NT2/D1 (cell line): ENCODE measurements at regions not wholly inside any gene's neighbourhood (a gene's known extent, or its start where the extent isn't known, plus 50 kb on each side); places are given as distances from the start of the nearest gene placed in this dataset.

Experiments used
- DNase-seq: peaks from one replicate; pipeline ENCODE4 v3.0.0-alpha.2; 2011; ENCODE audit warnings: low read depth, low spot score
- H3K27me3 ChIP-seq: 2 replicates; pipeline ENCODE4 v1.6.0; 2011; ENCODE audit warnings: mild to moderate bottlenecking; ENCODE audit not compliant: insufficient read length, insufficient read depth
- H3K36me3 ChIP-seq: 2 replicates; pipeline ENCODE4 v1.6.1; 2011; ENCODE audit warnings: mild to moderate bottlenecking, low read length, mixed read lengths; ENCODE audit not compliant: insufficient read depth, insufficient read length
- H3K4me1 ChIP-seq: 2 replicates; pipeline ENCODE4 v1.5.1; 2011; ENCODE audit not compliant: insufficient read depth, insufficient read length
- H3K4me3 ChIP-seq: 2 replicates; pipeline ENCODE4 v1.5.1; 2011; ENCODE audit warnings: low read depth; ENCODE audit not compliant: insufficient read length
- H3K9ac ChIP-seq: 2 replicates; pipeline ENCODE4 v1.6.0; 2011; ENCODE audit warnings: low read depth; ENCODE audit not compliant: insufficient read length
- H3K9me3 ChIP-seq: 2 replicates; pipeline ENCODE4 v1.5.1; 2011; ENCODE audit warnings: mild to moderate bottlenecking, low read length; ENCODE audit not compliant: insufficient read depth
- SUZ12 ChIP-seq: IDR thresholded peaks from 2 replicates; pipeline ENCODE4 v1.6.1; 2011; ENCODE audit not compliant: insufficient read length, insufficient read depth; ENCODE audit errors: extremely low read depth
- YY1 ChIP-seq: IDR thresholded peaks from 2 replicates; pipeline ENCODE4 v1.6.1; 2011; ENCODE audit not compliant: insufficient read length, insufficient read depth
- ZNF274 ChIP-seq: IDR thresholded peaks from 2 replicates; pipeline ENCODE4 v1.6.1; 2011; ENCODE audit warnings: mild to moderate bottlenecking, low read depth, low read length

DNA sequence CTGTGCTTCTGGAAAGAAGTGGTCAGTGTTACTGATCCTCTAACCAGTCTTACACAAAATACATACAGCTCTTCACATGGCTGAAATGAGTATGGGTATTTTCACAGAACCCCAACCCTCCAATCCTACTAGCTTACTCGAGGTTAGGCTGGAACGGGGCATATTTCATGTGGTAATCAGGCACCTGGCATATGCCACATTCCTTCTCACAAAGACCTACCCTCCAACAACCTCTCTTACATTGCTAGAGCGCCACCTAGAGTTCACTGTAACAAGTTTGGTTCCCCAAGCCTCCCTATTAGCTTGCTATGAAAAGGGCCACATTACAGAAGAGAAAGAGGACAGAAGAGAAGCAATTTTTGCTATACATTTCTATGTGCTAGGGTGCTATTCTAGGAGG, 597.3 kb downstream of the PRELID2 start:
- DNase-seq: peak; percentile 71
- no peak overlapping the region for H3K9ac ChIP-seq
- no peaks in the 10 kb centered on the region for H3K9me3 ChIP-seq
- no peaks in the 10 kb centered on the region for H3K27me3 ChIP-seq
- no peaks in the 10 kb centered on the region for H3K4me1 ChIP-seq
- TF ChIP-seq ZNF274: no peak
- no peak for TF ChIP-seq SUZ12
- no peak for TF ChIP-seq YY1
- H3K36me3 ChIP-seq: no peaks in the 10 kb centered on the region
- no peak overlapping the region for H3K4me3 ChIP-seq

DNA sequence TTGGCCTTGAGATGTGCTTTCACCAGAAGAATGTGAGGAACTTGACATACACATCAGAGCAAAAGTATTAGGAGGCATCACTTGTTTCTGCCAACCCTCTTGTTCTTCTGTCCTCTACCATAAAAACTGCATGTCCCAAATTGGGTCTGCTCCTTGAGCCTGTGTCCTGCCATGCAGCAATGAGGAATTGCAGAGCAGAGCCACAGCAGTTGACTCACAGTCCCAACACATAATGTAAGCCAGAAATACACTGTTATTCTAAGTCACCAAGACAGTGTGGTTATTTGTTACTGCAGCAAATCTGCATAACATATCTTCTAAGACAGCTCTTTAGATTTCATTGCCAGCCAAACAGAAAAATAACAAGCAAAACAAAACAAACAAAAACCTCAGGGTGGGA, 598.2 kb downstream of the PRELID2 start:
- no peak for DNase-seq
- Histone ChIP-seq H3K4me3 (no peak overlapping the region), H3K9ac (no peak overlapping the region), H3K4me1 (no peaks in the 10 kb centered on the region), H3K36me3 (no peaks in the 10 kb centered on the region), H3K9me3 (no peaks in the 10 kb centered on the region), H3K27me3 (no peaks in the 10 kb centered on the region)
- TF ChIP-seq ZNF274 (no peak), SUZ12 (no peak), YY1 (no peak)

- no peaks in the 10 kb centered on the region for H3K36me3 ChIP-seq
- TF ChIP-seq SUZ12 (no peak), ZNF274 (no peak), YY1 (no peak)
- no peak overlapping the region for H3K4me3 ChIP-seq
- no peak for DNase-seq
- no peaks in the 10 kb centered on the region for H3K27me3 ChIP-seq
- H3K9me3 ChIP-seq: no peaks in the 10 kb centered on the region
- H3K9ac ChIP-seq: no peak overlapping the region
- H3K4me1 ChIP-seq: no peaks in the 10 kb centered on the region
Observed at GRCh38 chr5:145236127-145236526, 599.0 kb downstream of the PRELID2 start.

DNA sequence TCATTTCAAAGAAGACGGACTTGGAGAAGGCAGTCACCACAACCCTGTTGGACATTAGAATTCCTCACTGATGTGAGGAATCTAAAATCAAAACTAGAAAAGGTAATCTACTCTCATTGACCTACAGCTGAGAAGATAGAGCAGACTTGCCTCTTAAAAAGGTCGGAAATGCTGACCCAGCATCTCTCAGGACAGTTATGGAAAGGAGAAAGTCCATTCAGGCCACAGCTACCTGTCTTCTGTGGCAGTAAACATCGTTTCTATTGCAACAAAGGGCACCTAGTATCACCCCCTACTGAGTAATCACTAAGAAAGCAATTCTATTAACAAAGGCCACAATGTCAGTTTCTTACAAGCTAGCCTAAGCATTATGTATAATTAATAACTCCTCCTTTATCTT, 601.7 kb downstream of the PRELID2 start:
- H3K9ac ChIP-seq: no peak overlapping the region
- no peaks in the 10 kb centered on the region for H3K27me3 ChIP-seq
- DNase-seq: no peak
- no peaks in the 10 kb centered on the region for H3K9me3 ChIP-seq
- no peaks in the 10 kb centered on the region for H3K4me1 ChIP-seq
- no peak overlapping the region for H3K4me3 ChIP-seq
- no peak for TF ChIP-seq YY1
- TF ChIP-seq SUZ12: no peak
- TF ChIP-seq ZNF274: no peak
- no peaks in the 10 kb centered on the region for H3K36me3 ChIP-seq

DNA sequence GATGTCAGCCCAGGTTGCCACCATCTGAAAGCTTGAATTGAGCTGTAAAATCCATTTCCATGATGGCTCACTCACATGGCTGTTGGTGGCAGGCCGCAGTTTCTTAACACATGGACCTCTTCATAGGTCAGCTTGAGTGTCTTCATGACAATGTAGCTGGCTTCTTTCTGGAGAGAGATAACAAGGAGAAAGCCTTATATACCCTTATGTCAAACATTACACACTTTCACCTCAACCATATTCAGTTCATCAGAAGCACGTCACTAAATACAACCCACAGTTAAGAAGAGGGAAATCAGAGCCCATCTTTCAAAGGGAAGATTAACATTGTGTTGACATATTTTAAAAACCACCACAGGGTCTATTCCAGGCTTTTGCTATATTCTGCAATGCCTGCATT, 604.4 kb downstream of the PRELID2 start:
- TF ChIP-seq ZNF274 (no peak), SUZ12 (no peak)

DNA sequence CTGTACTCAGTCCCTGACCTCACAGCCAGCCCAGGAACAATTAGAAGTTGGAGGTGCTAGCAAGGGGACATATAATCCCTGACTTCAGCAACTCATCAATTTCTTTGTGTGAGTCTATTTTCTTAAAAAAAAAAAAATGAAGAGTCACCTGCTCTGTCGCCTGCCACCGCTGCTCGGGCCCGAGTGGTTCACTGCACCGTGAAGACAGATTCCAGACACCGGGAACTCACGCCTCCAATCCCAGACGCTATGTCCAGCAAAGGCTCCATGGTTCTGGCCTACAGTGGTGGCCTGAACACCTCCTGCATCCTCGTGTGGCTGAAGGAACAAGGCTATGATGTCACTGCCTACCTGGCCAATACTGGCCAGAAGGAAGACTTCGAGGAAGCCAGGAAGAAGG, 606.6 kb downstream of the PRELID2 start:
- no peak for TF ChIP-seq YY1
- TF ChIP-seq SUZ12: no peak
- no peak for TF ChIP-seq ZNF274
- H3K4me1 ChIP-seq: no peaks in the 10 kb centered on the region
- no peaks in the 10 kb centered on the region for H3K36me3 ChIP-seq
- H3K27me3 ChIP-seq: no peaks in the 10 kb centered on the region
- no peak overlapping the region for H3K9ac ChIP-seq
- no peak overlapping the region for H3K4me3 ChIP-seq
- DNase-seq: no peak
- H3K9me3 ChIP-seq: no peaks in the 10 kb centered on the region

More for the DNA sequence above, 604.4 kb downstream of the PRELID2 start:
- Histone ChIP-seq H3K36me3 (no peaks in the 10 kb centered on the region), H3K9ac (no peak overlapping the region), H3K27me3 (no peaks in the 10 kb centered on the region), H3K9me3 (no peaks in the 10 kb centered on the region), H3K4me3 (no peak overlapping the region), H3K4me1 (no peaks in the 10 kb centered on the region)
- DNase-seq: no peak

DNA sequence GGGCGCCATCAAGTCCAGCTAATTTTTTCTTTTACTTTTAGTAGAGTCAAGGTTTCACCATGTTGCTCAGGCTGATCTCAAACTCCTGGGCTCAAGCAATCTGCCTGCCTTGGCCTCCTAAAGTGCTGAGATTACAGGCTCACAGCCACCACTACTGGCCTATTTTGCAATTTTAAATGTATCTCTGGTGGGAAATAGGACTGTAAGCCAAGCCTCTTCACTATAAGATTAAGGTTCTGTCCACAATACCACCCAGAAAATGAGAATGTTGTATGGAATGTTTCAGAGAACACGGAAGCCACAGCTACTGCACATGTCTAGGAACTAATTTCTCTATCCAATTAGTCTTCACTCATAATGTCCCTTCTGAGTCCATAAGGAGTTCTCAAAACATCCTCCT, 607.3 kb downstream of the PRELID2 start:
- Histone ChIP-seq H3K9me3 (no peaks in the 10 kb centered on the region), H3K36me3 (no peaks in the 10 kb centered on the region), H3K4me3 (no peak overlapping the region), H3K9ac (no peak overlapping the region), H3K27me3 (no peaks in the 10 kb centered on the region), H3K4me1 (no peaks in the 10 kb centered on the region)
- TF ChIP-seq ZNF274: no peak
- TF ChIP-seq YY1: no peak
- TF ChIP-seq SUZ12: no peak
- no peak for DNase-seq

GRCh38 chr5:145226726-145227125, 608.4 kb downstream of the PRELID2 start:
- no peaks in the 10 kb centered on the region for H3K27me3 ChIP-seq
- H3K4me1 ChIP-seq: no peaks in the 10 kb centered on the region
- no peak overlapping the region for H3K9ac ChIP-seq
- H3K4me3 ChIP-seq: no peak overlapping the region
- TF ChIP-seq ZNF274 (no peak), YY1 (no peak), SUZ12 (no peak)
- H3K9me3 ChIP-seq: no peaks in the 10 kb centered on the region
- no peaks in the 10 kb centered on the region for H3K36me3 ChIP-seq
- no peak for DNase-seq
